Astrocyte of the cerebellum (primary cell): ENCODE measurements at regions not wholly inside any gene's neighbourhood (a gene's known extent, or its start where the extent isn't known, plus 50 kb on each side); places are given as distances from the start of the nearest gene placed in this dataset.

Experiments used
- DNase-seq: peaks from one replicate; pipeline ENCODE4 v3.0.0-alpha.2; 2011; ENCODE audit warnings: low read depth
- H3K4me3 ChIP-seq: 2 replicates; pipeline ENCODE4 v1.5.1; 2011; ENCODE audit warnings: mild to moderate bottlenecking, low read depth, low read length, moderate library complexity
- in situ Hi-C: cut with HindIII; loops from 2 replicates; pipeline ENCODE4 v1.10.0; 2017; ENCODE audit warnings: low sequenced_read_pairs
- TF ChIP-seq, protein P1 (sequence below): IDR thresholded peaks from 2 replicates; pipeline ENCODE4 v1.5.1; 2012; ENCODE audit warnings: low read length, low read depth, moderate library complexity, mild to moderate bottlenecking; ENCODE audit errors: missing control alignments

- DNase-seq: peak; percentile 22
- in situ Hi-C loops: loop anchor here (10.0 kb wide), 1 partner anchor 79 kb away; no protein-coding TSS in a partner anchor
- TF ChIP-seq, protein P1, sequence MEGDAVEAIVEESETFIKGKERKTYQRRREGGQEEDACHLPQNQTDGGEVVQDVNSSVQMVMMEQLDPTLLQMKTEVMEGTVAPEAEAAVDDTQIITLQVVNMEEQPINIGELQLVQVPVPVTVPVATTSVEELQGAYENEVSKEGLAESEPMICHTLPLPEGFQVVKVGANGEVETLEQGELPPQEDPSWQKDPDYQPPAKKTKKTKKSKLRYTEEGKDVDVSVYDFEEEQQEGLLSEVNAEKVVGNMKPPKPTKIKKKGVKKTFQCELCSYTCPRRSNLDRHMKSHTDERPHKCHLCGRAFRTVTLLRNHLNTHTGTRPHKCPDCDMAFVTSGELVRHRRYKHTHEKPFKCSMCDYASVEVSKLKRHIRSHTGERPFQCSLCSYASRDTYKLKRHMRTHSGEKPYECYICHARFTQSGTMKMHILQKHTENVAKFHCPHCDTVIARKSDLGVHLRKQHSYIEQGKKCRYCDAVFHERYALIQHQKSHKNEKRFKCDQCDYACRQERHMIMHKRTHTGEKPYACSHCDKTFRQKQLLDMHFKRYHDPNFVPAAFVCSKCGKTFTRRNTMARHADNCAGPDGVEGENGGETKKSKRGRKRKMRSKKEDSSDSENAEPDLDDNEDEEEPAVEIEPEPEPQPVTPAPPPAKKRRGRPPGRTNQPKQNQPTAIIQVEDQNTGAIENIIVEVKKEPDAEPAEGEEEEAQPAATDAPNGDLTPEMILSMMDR: no peak
- no peak overlapping the region for H3K4me3 ChIP-seq
Measured at GRCh38 chr4:141905751-141906150, 269.4 kb downstream of the IL15 start.

DNA sequence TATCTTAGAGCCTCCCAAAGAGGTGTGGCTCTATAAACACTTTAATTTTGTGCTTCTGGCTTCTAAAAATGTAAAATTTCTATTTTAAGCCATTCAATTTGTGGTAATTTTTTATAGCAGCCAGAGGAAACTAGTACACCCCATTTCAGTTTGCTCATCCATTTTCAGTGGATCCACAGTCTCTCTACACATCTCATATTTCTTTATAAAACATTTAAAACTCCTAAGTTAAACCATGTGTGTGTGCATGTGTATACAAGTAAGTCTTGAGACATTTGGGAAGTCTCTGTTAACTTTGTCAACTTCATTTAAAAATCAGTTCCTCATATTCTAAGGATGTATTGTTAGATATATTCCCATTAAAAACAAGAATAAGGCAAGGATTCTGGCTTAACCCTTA is 273.2 kb downstream of the IL15 start:
- in situ Hi-C loops: loop anchor here (10.0 kb wide), 1 partner anchor 75 kb away; no protein-coding TSS in a partner anchor
- DNase-seq: no peak
- no peak overlapping the region for H3K4me3 ChIP-seq
- TF ChIP-seq, protein P1: no peak

DNA sequence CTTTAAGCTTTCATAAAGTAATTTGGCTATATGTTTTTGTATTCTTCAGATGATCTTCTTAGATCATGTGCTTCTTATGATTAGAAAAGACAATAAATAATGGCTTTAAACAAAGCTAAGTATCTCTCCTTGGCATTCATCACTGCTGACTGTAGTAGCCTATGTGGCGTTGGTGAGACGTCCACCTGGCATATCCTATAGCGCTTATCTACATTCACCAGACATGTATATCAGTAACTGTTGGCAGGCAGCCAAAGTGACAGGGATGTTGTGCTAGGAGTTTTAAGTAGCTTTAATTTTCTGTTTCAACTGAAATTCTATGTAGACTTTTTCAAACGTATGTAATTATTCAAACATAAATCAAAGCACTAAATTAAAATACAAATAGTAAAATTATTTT is 276.4 kb downstream of the IL15 start:
- in situ Hi-C loops: no loop called here
- H3K4me3 ChIP-seq: no peak overlapping the region
- TF ChIP-seq, protein P1: no peak
- no peak for DNase-seq

- no peak for DNase-seq
- no peak overlapping the region for H3K4me3 ChIP-seq
- TF ChIP-seq, protein P1: no peak
- in situ Hi-C loops: no loop called here
Measured at GRCh38 chr4:141913928-141914327, 277.5 kb downstream of the IL15 start.

DNA sequence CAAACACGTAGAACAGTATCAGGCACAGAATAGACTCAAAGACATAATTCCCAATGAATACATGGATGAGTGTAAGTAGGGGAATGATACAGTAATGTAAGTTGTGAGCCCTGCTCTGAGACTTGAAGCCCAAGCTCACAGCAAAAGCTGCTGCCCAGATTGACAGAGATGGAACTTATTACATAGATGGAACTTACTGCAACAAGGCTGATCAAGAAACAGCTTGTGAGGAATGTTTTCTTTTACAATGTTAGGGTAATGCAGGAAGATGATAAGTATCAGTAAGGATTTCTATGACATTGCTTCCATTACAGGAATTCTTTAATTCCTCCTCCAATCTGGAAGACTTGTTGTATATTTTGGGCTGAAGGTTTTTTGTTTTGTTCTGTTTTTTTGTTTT is 278.4 kb downstream of the IL15 start:
- no peak for DNase-seq
- TF ChIP-seq, protein P1: no peak
- in situ Hi-C loops: no loop called here
- H3K4me3 ChIP-seq: no peak overlapping the region

DNA sequence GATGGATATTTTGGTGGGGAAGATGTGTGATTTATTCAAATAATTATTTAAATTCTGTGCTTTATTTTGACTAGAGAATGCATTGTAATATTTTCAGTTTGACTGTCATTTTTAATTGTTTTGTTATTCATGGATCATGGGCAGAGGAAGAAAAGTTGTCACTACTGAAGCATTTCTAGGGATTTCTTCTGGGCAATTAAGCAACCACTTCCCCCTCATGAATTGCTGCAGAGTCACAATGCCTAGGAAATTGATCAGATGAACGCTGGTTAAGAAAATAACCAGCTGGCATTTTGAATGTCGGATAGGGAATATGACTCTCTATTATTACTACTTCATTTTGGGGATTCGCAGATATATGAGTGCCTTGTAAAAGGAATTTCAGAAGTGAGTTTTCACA is 283.3 kb downstream of the IL15 start:
- TF ChIP-seq, protein P1: no peak
- in situ Hi-C loops: no loop called here
- H3K4me3 ChIP-seq: no peak overlapping the region
- no peak for DNase-seq

- TF ChIP-seq, protein P1: no peak
- no peak overlapping the region for H3K4me3 ChIP-seq
- in situ Hi-C loops: no loop called here
- no peak for DNase-seq
Measured at GRCh38 chr4:141921293-141921692, 284.9 kb downstream of the IL15 start.
